Neural crest cell (in vitro differentiated cells): ENCODE measurements at regions not wholly inside any gene's neighbourhood (a gene's known extent, or its start where the extent isn't known, plus 50 kb on each side); places are given as distances from the start of the nearest gene placed in this dataset.

ENCODE experiments used
- DNase-seq: peaks from one replicate; pipeline ENCODE4 v3.0.0; 2021; ENCODE audit warnings: low read depth, mixed read lengths, low spot score
- H3K27ac Mint-ChIP-seq: one replicate; pipeline ENCODE4 v1.8.0; 2021; ENCODE audit warnings: mild to moderate bottlenecking, mixed read lengths; ENCODE audit not compliant: unreplicated experiment
- H3K27me3 Mint-ChIP-seq: 2 replicates; pipeline ENCODE4 v1.8.0; 2021; ENCODE audit warnings: low read depth, mild to moderate bottlenecking, mixed read lengths
- H3K36me3 Mint-ChIP-seq: 2 replicates; pipeline ENCODE4 v1.8.0; 2021; ENCODE audit warnings: low read depth, mild to moderate bottlenecking, mixed read lengths
- H3K4me1 Mint-ChIP-seq: 2 replicates; pipeline ENCODE4 v1.8.0; 2021; ENCODE audit warnings: mixed read lengths
- H3K4me3 Mint-ChIP-seq: one replicate; pipeline ENCODE4 v1.8.0; 2021; ENCODE audit warnings: mild to moderate bottlenecking, mixed read lengths
- H3K9me3 Mint-ChIP-seq: 2 replicates; pipeline ENCODE4 v1.8.0; 2021; ENCODE audit warnings: mixed read lengths
- TF ChIP-seq, protein P1 (sequence below): fragments of 200-600 bp; sonication (generic); conservative IDR thresholded peaks from 2 replicates; pipeline ENCODE4 v1.5.0; 2021; ENCODE audit warnings: antibody characterized with exemption, mild to moderate bottlenecking

DNA sequence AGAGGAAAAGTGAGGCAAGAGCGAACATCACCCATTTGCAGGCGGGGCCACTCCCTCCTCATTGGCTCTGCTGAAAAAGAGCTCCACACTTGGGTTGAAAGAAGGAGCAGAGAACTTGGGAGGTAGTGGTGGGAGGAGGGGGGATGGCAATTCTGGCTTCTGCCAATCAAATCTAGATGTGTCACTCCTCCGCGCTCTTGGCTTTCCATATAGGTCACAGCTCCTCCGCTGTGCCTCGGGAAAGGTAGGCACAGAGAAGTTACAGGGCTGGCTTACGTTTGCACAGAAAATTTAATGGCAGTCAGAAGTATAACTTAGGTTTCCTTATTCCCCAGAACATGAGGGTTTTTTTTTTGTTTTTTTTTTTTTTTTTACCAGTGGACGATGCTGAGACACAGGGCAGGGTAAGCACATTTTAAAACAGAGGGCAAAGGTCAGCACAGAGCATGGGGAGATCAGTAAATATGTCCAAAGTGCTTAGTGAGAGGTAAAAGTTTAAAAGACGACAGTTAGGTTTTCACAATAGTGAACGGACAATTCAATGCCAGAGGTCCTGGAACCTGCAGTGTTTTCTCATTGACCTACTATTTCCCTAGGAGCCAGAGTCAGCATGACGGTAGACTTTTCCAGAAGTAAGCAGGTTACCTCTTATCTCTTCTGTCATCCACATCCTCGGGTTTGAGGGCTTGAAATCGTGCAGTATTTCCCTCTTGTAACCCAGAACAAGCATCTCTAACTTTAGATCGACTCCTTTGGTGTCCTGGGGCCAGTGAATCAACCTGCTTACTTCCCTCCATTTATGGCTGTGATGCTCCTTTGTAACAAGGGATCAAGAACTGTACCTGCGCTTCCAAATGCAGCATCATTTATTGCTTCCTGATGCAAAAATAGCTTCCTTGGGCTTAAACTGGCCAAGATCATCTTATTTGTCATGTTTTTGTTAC is 258.9 kb upstream of the PROX1 start:
- Mint-ChIP-seq H3K9me3 (peaks cover 13% of the 10 kb centered on the region), H3K27ac (no peak overlapping the region)
- TF ChIP-seq, protein P1, sequence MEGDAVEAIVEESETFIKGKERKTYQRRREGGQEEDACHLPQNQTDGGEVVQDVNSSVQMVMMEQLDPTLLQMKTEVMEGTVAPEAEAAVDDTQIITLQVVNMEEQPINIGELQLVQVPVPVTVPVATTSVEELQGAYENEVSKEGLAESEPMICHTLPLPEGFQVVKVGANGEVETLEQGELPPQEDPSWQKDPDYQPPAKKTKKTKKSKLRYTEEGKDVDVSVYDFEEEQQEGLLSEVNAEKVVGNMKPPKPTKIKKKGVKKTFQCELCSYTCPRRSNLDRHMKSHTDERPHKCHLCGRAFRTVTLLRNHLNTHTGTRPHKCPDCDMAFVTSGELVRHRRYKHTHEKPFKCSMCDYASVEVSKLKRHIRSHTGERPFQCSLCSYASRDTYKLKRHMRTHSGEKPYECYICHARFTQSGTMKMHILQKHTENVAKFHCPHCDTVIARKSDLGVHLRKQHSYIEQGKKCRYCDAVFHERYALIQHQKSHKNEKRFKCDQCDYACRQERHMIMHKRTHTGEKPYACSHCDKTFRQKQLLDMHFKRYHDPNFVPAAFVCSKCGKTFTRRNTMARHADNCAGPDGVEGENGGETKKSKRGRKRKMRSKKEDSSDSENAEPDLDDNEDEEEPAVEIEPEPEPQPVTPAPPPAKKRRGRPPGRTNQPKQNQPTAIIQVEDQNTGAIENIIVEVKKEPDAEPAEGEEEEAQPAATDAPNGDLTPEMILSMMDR = no peak

DNA sequence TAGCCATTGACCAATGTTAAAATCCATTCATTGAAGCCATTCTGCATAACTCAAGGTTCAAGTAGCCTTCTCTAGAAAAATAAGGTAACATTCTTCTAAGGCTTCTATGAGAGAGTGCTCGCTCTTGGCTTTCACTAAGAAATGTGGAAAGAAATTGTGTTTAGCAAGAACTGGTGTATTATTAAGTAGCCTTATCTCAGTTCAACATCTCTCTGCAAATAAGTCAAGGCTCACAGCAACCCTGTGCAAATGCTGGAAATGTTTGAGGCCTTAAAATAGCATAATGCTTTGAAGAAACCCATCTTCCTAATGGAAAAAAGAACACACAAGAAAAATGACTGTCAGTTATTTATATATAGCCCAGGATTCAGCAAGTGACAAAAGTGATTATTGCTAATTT is 254.1 kb upstream of the PROX1 start:
- Mint-ChIP-seq H3K4me3 (no peak overlapping the region), H3K27me3 (no peaks in the 10 kb centered on the region), H3K36me3 (no peaks in the 10 kb centered on the region), H3K27ac (no peak overlapping the region), H3K4me1 (no peaks in the 10 kb centered on the region), H3K9me3 (peaks cover 13% of the 10 kb centered on the region)
- DNase-seq = no peak
- TF ChIP-seq, protein P1 = no peak

More for the DNA sequence above, 258.9 kb upstream of the PROX1 start:
- H3K4me3 Mint-ChIP-seq = no peak overlapping the region
- no peaks in the 10 kb centered on the region for H3K36me3 Mint-ChIP-seq
- peaks cover 37% of the 10 kb centered on the region for H3K4me1 Mint-ChIP-seq
- no peak for DNase-seq
- no peaks in the 10 kb centered on the region for H3K27me3 Mint-ChIP-seq

DNA sequence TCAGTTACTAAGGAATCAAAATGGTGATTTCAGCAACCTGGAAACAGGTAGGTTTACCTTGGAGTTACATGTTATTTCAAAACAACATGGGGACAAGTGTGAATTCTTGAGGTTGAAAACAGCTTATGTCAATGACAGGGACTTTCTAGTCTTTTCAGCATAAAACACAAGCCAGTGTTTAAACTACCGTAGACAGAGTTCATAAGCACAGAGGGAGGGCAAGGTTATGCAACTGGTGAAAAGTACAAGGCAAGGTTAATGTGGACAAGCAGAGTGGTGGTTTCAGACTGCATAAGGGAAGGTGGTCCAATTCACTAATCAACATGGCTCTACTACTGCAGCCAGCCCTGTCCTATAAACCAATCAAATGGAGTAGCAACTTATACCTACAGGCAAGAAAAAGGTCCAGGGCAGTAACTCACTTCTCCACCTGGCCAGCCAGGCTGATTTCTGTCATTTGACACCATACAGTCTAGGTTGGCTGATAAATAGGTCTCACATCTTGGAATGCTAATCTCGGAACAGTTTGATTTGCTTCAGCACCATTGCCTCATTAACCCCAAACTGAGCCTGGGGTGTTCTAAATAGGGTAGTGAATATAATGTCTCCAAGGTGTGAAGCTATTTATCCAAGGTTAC is 250.3 kb upstream of the PROX1 start:
- H3K9me3 Mint-ChIP-seq = no peaks in the 10 kb centered on the region
- H3K36me3 Mint-ChIP-seq = no peaks in the 10 kb centered on the region
- H3K27me3 Mint-ChIP-seq = no peaks in the 10 kb centered on the region
- no peak overlapping the region for H3K4me3 Mint-ChIP-seq
- H3K27ac Mint-ChIP-seq = no peak overlapping the region
- H3K4me1 Mint-ChIP-seq = no peaks in the 10 kb centered on the region
- TF ChIP-seq, protein P1 = no peak
- DNase-seq = no peak

DNA sequence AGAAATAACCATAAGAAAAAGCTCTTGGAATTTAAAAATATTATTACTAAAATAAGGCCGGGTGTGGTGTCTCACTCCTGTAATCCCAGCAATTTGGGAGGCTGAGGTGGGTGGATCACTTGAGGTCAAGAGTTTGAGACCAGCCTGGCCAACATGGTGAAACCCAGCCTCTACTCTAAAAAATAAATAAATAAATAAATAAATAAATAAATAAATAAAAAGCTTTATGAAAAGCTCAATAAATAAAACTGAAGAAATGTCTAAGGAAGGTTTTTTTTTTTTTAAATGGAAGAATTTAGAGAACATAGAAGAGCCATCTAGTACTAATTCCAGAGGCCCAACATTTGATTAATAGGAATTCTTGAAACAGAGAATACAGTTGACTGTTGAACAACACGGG is 249.1 kb upstream of the PROX1 start:
- TF ChIP-seq, protein P1 = no peak
- H3K27me3 Mint-ChIP-seq = no peaks in the 10 kb centered on the region
- no peak overlapping the region for H3K27ac Mint-ChIP-seq

DNA sequence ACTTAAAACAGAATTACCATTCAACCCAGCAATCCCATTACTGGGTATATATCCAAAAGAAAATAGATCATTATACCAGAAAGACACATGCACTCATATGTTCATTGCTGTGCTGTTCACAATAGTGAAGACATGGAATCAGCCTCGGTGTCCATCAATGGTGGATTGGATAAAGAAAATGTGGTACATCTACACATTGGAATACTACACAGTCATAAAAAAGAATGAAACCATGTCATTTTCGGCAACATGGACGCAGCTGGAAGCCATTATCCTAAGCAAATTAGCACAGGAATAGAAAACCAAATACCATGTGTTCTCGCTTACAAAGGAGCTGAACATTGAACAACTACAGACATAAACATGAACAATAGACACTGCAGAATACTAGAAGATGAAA is 244.8 kb upstream of the PROX1 start:
- no peak for DNase-seq
- Mint-ChIP-seq H3K27ac (no peak overlapping the region), H3K36me3 (peaks cover 2% of the 10 kb centered on the region), H3K9me3 (peaks cover 2% of the 10 kb centered on the region), H3K4me3 (no peak overlapping the region), H3K27me3 (no peaks in the 10 kb centered on the region), H3K4me1 (no peaks in the 10 kb centered on the region)
- TF ChIP-seq, protein P1 = no peak

More for the DNA sequence above, 249.1 kb upstream of the PROX1 start:
- Mint-ChIP-seq H3K9me3 (peaks cover 2% of the 10 kb centered on the region), H3K4me1 (no peaks in the 10 kb centered on the region), H3K36me3 (peaks cover 2% of the 10 kb centered on the region), H3K4me3 (no peak overlapping the region)
- DNase-seq = no peak
